IMR-90 (cell line): ENCODE measurements at regions not wholly inside any gene's neighbourhood (a gene's known extent, or its start where the extent isn't known, plus 50 kb on each side); places are given as distances from the start of the nearest gene placed in this dataset.

ENCODE experiments used
- CHD1 ChIP-seq: IDR thresholded peaks from 2 replicates; pipeline ENCODE4 v1.6.1; 2012; ENCODE audit warnings: low read depth, low read length, improper control_type of control experiment
- CTCF ChIP-seq: conservative IDR thresholded peaks from 2 replicates; pipeline ENCODE4 v1.5.1; 2012; ENCODE audit warnings: mild to moderate bottlenecking, low read depth, low read length, improper control_type of control experiment
- POLR2A ChIP-seq: IDR thresholded peaks from 2 replicates; pipeline ENCODE4 v1.6.1; 2012; ENCODE audit warnings: mild to moderate bottlenecking, low read depth, low read length
- RAD21 ChIP-seq: IDR thresholded peaks from 2 replicates; pipeline ENCODE4 v1.6.1; 2012; ENCODE audit warnings: low read length, improper control_type of control experiment

- TF ChIP-seq CHD1 (no peak), CTCF (no peak), RAD21 (no peak), POLR2A (no peak)
Measured at GRCh38 chr11:39205236-39205995, 2254.0 kb downstream of the LRRC4C start.
